Keratinocyte (primary cell): ENCODE measurements at regions not wholly inside any gene's neighbourhood (a gene's known extent, or its start where the extent isn't known, plus 50 kb on each side); places are given as distances from the start of the nearest gene placed in this dataset.

Source experiments
- EZH2 ChIP-seq: IDR thresholded peaks from one replicate; pipeline ENCODE4 v1.6.1; 2012; ENCODE audit warnings: inconsistent platforms, mild to moderate bottlenecking, low read length, moderate library complexity
- TF ChIP-seq, protein P1 (sequence below), 3 experiments: IDR thresholded peaks in 1 of 3; conservative IDR thresholded peaks in 1 of 3; optimal IDR thresholded peaks in 1 of 3; 2 replicates in 2 of 3; 3 replicates in 1 of 3; pipeline versions ENCODE3 to v1.5.1; 2011; ENCODE audit warnings: low read length in 3 of 3, mild to moderate bottlenecking in 3 of 3, moderate library complexity in 2 of 3, control low read depth in 1 of 3, inconsistent platforms in 1 of 3; ENCODE audit not compliant: insufficient read depth in 2 of 3; ENCODE audit errors: extremely low read depth in 1 of 3

GRCh38 chr7:26005683-26006410 is 146.2 kb upstream of the NFE2L3 start:
- no peak for TF ChIP-seq EZH2
- TF ChIP-seq, protein P1, sequence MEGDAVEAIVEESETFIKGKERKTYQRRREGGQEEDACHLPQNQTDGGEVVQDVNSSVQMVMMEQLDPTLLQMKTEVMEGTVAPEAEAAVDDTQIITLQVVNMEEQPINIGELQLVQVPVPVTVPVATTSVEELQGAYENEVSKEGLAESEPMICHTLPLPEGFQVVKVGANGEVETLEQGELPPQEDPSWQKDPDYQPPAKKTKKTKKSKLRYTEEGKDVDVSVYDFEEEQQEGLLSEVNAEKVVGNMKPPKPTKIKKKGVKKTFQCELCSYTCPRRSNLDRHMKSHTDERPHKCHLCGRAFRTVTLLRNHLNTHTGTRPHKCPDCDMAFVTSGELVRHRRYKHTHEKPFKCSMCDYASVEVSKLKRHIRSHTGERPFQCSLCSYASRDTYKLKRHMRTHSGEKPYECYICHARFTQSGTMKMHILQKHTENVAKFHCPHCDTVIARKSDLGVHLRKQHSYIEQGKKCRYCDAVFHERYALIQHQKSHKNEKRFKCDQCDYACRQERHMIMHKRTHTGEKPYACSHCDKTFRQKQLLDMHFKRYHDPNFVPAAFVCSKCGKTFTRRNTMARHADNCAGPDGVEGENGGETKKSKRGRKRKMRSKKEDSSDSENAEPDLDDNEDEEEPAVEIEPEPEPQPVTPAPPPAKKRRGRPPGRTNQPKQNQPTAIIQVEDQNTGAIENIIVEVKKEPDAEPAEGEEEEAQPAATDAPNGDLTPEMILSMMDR (optimal IDR thresholded peaks at IDR 0.05 in 1 of 3, IDR thresholded peaks at IDR 0.05 in 1 of 3, conservative IDR thresholded peaks at IDR 0.05 in 1 of 3; ENCODE audit: extremely low read depth in 1 of 3, insufficient read depth in 2 of 3, low read length in 3 of 3): no peak
